HG03342 (cell line): ENCODE measurements at regions not wholly inside any gene's neighbourhood (a gene's known extent, or its start where the extent isn't known, plus 50 kb on each side); places are given as distances from the start of the nearest gene placed in this dataset.
A peak's percentile ranks its signal among the peaks of the same experiment; 100 is the strongest.
"Not testable (repeated sequence)": the region's sequence is repeated elsewhere in the genome, so short reads cannot be mapped to it uniquely, and the experiment has no call there.

Experiments used
- ATAC-seq: cut with Tn5 transposase; IDR thresholded peaks from one replicate; pipeline ENCODE4 v1.9.1; 2021; ENCODE audit warnings: mild to moderate bottlenecking, moderate library complexity; ENCODE audit not compliant: unreplicated experiment

GRCh38 chr6:158886346-158886977, 67.3 kb upstream of the EZR start:
- not testable (repeated sequence) for ATAC-seq

GRCh38 chr6:158881884-158882283, 62.7 kb upstream of the EZR start:
- not testable (repeated sequence) for ATAC-seq

- ATAC-seq, result not testable (repeated sequence)
These were observed 62.1 kb upstream of the EZR start for GRCh38 chr6:158881276-158881675.

- no peak for ATAC-seq
These were observed 60.0 kb upstream of the EZR start for GRCh38 chr6:158879180-158879579.

- no peak for ATAC-seq
These were observed 58.5 kb upstream of the EZR start for GRCh38 chr6:158877716-158878115.

- no peak for ATAC-seq
These were observed 57.7 kb upstream of the EZR start for GRCh38 chr6:158876886-158877285.

GRCh38 chr6:158870649-158870957, 51.4 kb upstream of the EZR start:
- ATAC-seq, result no peak

- peak; percentile 94 for ATAC-seq
These were observed 50.9 kb upstream of the EZR start for GRCh38 chr6:158869826-158870648.

- ATAC-seq, result no peak
These were observed 50.0 kb upstream of the EZR start for GRCh38 chr6:158868890-158869825.
